GM21367 (cell line): ENCODE measurements at regions not wholly inside any gene's neighbourhood (a gene's known extent, or its start where the extent isn't known, plus 50 kb on each side); places are given as distances from the start of the nearest gene placed in this dataset.

Experiments used
- ATAC-seq: cut with Tn5 transposase; IDR thresholded peaks from one replicate; pipeline ENCODE4 v1.9.1; 2021; ENCODE audit not compliant: unreplicated experiment

- ATAC-seq, result no peak
Measured at GRCh38 chr2:236673126-236673822, 103.6 kb downstream of the ACKR3 start.

- no peak for ATAC-seq
Measured at GRCh38 chr2:236673823-236674185, 104.2 kb downstream of the ACKR3 start.

GRCh38 chr2:236674238-236674637, 104.6 kb downstream of the ACKR3 start:
- ATAC-seq, result no peak

DNA sequence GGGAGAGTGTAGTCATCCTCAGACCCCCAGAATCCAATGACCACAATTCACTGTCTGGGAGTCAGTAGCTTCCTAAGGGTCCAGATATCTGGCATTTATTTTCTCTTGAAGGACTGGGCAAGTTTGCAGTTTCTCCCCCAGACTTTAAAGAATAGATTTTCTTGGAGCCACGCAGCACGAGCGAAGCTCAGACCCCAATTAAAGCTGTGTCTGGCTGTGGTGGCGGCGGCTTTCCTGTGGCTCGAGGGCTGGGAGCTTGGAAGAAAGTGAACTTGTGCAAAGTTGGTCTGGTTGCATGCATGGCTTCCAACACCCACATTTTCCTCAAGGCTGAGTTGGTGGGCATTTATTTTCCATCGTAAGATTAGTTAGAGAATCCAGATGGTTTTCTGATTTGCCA, 105.0 kb downstream of the ACKR3 start:
- ATAC-seq, result no peak

DNA sequence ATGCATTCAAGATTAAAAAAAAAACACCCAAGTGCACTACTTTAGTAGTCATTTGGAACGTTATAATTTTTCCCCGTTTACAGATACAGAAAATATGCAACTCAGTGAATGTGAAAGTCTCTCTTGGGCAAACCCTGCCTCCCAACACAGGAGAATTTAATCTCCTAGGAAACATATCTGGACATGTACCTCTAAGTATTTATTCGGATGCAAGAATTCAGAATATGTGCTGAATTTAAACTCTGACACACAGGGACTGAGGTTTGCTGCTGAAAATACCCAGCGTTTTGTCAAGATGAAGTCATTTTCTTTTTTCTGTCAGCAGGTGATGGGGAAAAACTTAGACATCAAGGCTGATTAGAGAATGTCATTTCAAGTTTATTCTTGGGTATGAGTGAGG, 105.4 kb downstream of the ACKR3 start:
- no peak for ATAC-seq

GRCh38 chr2:236675526-236675925, 105.9 kb downstream of the ACKR3 start:
- ATAC-seq, result no peak

- no peak for ATAC-seq
Measured at GRCh38 chr2:236676136-236676873, 106.7 kb downstream of the ACKR3 start.

DNA sequence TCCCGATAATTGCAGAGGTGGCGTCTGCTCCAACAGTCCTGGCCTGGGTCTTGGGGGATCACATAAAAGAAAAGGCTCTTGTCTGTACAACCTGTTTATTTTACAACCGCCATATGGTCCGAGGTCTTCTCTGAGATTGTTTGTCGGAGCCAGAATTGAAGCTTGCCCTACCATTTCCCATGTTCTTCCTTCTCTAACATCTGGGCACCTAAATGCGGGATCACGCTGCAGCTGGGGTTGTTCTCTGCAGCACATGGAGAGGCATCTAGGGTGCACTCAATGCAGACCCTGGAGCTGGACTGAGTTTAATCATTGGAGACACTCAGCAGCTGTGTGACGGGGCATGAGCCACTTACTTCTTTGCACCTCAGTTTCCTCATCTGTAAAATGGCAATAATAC, 107.7 kb downstream of the ACKR3 start:
- ATAC-seq, result no peak

DNA sequence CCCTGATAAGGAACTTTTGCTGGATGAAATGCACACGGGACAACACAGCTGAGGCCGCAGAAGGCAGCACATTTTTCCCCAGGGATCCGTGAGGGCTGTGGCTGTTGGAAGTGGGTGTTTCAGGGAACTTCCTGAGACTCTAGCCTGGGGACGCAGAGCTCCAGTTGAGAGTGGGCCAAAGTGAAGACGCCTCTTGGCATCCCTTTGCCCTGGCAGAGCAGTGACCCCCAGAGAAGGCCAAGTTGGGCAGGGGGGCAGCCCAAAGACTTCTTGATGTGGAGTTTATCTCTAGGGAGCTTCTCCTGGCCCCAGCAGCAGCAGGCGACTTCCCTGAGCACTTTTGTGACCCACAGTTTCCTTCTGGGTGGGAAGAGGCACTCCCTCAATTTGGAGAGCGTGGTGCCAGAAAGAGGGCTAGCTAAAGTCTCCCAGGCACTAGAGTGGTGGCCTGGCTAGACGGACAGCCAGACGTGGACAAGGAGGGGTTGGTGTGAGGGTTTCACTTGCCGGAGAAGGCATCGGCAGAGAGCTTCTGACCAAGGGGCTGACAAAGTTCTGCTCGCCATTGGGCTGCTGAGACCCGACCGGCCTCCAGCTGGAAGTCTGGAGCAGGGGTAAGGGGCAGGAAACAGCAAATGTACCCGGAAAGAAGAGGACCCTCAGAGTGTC, 108.8 kb downstream of the ACKR3 start:
- no peak for ATAC-seq

DNA sequence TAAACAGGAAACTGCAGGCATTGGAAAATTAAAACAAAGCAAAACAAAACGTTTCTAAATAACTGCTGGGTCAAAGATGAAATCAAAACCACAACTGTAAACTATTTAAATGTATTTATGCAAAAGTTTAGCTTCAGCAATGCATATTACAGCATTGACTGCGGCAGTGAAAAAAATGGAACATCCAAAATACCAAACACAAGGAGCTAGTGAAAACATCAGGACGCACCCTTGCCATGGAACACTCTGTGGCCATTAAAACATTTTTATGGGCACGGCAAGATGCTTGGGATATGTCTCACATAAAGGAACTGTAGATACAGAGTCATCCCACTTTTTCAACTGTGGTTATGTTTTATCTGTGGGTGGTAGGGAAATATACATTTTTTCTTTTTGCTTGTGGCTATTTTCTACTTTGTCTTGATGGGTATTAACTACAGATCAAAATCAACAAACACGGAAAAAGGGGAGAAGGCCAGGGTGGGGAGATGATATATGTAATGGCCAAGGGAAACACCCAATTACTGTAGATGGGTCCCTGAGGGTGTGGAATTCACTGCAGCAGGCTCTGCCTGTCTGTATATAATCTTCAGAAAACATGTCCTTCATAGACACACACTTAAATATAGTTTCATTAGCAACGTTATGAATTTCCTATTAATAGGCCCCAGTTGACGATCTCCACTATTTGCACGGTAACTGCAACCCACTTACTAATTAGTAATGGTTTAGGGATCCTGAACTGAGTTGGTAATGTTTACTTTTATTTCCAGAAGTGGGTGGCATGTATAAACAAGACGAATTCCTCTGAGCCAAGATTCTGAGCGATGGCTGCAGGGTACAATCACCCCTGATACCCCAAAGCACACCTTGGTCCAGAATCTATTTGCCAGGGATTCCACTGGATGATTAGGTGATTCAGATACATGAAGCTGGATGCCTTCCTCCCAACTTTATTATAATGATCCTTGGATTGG, 110.5 kb downstream of the ACKR3 start:
- ATAC-seq, result no peak

DNA sequence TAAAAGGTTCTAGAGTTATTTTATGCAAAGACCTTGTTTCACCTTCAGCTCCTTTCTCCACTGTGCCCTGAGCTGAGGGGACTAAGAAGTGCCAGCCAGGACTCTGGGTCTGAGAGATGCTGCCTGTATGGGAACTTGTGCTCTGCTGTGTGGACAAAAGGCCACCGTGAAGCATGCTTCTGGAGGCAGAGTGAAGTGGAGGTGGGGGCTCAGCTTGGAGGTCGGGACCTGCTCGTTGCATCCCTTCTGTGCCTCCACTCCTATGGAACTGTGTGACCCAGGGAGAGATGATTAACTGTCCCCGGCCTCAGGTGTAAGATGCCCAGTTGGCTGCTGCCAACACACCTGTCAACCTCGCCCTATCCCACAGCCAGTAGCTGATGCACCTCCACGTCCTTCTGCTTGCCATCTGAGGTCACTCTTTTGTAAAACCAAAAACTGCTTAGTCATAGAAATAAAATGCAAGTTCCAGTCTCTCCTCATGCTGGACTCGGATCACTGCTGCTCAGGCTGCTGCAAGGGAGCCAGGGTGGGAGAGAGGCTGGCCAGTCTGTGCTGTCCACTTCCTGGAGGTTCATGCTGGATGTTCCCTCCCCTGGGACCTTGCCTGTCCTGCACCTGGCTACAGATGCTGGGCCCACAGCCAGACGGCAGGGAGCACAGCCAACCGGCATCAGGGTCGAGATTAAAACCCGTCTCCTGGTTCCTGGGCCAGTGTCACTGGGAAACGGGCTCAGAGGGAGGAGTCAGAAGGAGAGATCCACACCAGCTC, 113.2 kb downstream of the ACKR3 start:
- no peak for ATAC-seq

GRCh38 chr2:236684504-236685256, 115.1 kb downstream of the ACKR3 start:
- no peak for ATAC-seq

DNA sequence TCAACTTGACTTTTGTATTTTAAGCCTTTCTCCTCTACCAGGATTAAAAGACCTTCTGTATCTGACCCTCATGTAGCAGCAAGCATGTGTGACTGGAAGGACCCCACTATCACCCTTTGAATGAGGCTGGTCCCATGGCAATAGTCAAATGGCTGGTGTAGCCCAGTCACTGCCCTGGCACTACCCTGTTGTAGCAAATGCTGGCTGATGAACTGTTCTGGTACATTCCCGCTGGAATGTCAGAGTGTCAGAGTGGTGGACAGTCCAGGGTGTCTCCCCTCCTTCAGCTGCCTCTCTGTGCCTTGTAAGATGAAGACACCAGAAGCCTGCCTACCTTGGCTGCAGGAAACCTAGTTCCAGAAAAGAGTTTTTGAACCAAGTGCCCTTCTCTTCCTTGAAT, 115.7 kb downstream of the ACKR3 start:
- no peak for ATAC-seq

- no peak for ATAC-seq
Measured at GRCh38 chr2:236685979-236686520, 116.4 kb downstream of the ACKR3 start.

DNA sequence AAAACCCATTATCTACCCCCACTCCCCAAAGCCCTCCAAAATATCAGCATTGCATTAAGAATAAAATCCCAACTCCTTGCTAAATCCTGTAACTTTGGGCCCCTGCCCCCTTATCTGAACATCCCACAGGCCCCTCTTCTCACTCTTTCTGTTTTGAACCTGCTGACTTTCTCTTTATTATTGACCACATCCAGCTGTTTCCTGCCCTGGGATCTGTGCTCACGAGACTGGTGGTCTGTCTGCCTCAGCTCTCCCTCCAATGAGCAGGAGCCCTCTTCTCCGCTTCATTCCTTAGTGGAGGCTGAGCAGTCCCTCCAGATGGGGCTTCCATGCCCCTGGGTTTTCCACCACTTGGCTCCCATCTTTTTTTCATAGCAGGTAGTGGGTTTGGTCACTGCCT, 116.9 kb downstream of the ACKR3 start:
- ATAC-seq, result no peak

DNA sequence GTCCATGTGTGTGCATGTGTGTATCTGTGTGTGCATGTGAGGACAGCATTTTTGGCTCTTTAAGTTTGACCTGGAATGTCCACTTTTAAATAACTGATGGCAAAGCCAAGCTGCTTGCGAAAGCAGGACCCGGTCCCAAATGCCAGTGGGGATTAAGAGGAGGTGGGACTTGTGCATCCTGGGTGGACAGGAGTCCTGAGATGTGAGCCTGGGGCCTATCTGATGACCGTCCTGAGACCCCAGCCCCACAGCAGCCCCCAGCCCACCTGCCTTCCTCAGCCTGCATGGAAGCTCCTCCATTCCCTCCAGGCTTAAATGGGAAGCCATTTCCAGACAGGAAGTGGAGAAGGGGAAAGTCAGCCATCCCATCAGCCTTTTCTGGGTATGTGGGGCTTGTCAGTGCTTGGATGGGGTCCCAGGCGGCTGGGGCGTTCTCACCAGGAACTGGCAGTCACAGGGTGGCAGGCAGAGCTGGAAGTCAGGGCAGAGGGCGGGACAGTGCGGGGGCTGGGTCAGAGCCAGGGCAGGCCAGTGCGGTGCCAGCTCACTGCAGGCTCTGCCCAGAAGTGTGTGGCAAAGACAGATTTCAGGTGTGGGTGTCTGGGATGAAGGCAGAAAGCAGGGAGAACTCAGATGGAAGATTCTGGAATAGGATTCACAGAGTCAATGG, 117.8 kb downstream of the ACKR3 start:
- ATAC-seq, result no peak

DNA sequence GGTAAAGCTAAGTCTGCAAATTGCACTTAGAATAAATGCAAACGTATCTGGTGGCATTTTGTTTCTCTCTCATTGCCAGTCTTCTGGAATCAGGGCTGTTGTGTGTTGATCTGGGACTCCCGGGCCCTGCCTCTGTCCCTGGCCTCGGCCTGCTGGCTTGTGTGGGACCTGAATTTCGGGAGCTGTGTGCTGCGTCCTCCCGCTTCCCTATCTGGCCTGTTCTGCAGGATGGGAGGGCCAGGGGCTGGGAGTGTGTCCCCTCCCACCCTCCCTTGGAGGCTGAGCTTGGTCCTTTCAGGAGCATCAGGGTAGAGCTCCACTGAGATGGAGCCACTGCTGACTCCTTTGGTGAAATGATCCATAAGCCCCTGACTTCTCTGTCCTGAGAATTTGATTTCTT, 118.5 kb downstream of the ACKR3 start:
- ATAC-seq, result no peak

- no peak for ATAC-seq
Measured at GRCh38 chr2:236688563-236689392, 119.2 kb downstream of the ACKR3 start.
